MV-4-11 (cell line): ENCODE measurements at regions not wholly inside any gene's neighbourhood (a gene's known extent, or its start where the extent isn't known, plus 50 kb on each side); places are given as distances from the start of the nearest gene placed in this dataset.

ENCODE experiments used
- DNase-seq: peaks from one replicate; lab custom pipeline; 2025; lab: John Stamatoyannopoulos, UW

DNA sequence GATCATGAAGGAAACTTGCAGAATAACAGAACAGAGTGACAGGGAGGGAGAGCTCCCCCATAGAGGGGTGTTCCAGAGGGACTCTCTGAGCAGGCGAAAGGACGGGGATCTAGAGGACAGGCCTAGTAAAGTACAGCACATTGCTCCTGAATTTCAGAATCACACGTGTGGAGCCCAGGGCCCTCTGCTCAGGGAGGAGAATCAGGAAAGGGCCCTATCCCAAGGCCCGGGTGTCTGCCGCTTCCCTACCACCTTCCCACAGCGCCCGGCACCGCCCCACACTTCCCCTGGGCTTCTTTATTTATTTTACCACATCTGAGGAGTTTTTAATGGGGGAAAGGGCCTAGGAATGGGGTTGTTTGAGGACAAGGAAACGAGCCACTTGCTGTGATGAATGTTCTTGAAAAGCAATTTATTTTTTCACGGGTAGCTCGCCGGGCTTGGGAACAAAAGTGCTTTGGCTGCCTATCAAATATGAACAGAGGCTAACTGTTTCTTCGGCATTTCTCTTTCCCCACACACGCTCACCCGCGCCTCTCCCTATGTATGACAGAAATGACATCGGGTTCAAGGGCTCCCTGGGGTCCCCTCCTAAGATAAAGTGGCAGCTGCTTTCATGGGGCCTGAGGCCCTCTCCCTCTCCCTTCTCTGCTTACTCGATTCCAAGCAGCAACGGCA lies 79.3 kb upstream of the GLI2 start:
- DNase-seq: no peak

DNA sequence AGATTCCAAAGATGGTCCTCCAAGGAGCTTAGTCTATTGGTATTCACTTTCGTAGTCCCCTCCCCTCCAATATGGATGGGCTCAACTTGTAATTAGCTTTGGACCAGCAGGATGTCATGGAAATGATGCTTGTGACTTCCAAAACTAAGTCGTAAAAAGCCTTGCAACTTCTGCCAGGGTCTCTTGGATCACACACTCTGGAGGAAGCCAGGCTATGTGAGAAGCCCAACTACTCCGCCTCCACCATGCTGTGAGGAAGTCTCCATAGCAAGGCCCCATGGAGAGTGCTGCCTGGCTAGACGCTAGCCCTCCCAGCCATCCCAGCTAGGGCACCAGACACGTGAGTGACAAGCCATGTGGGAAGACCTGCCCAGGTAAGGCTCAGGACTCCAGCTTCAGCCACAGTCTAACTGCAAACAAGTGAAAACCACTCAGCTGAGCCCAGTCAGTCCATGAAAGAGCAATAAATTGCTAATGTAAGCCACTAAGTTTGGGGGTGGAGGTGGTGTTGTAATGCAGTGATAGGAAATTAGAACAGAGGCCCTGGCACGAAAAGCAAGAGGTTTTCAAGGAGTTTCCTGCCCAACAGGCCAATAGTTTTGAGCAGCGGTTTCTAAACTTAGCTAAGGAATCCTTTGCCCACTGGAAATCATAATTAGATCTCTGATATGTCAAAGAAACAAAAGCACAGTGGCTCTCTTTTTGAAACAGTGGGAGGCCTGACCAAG lies 77.5 kb upstream of the GLI2 start:
- no peak for DNase-seq

DNA sequence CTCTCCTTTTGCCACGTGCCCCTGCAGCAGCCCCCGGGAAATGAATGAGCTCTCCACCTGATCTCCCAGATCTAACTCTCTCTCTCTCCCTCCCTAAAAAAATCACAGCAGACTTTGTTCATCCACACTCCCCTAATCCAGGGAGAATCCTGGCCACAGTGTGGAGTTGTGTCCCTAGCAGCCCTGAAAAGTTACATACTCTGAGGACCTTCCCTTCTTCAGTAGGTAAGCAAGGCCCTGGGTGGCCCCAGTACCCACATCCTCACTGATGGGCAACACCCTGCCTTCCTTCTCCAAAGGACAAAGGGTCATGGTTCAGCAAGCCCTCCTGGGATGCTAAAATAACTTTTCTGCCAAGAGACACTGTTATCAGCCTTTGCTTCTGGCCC lies 76.9 kb upstream of the GLI2 start:
- no peak for DNase-seq

DNA sequence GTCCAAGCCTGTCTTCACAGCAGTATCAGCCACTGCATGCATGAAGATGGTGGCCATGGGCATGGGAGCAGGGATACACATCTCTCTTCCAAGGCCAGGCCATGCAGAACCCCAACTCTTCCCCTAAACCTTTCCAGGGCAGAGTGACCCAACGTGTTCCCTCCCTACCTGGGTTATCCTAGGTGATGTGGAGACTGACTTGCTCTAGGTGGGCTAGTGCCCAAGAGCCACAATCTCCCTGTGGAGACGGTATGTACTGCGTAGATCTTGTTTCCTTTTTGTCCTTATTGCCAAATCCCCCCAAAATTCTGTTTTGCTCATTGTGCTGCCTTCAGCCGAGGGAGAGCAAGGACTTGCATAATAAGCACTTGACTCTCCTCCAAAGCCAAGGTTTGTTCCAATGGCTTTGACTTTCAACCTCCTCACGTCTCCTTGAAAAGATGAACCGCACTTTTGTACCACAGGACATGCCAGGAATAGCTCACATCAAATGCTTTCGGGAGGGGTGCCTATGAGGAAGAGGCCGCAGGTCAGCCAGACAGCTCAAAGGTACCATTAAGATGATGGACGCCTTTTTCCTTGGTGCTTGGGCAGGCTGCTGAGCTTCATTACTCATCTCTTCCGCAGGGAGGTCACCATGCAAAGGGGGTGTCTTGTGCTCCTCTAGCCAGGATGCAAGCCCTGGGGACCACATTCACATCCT lies 76.2 kb upstream of the GLI2 start:
- DNase-seq: no peak

DNA sequence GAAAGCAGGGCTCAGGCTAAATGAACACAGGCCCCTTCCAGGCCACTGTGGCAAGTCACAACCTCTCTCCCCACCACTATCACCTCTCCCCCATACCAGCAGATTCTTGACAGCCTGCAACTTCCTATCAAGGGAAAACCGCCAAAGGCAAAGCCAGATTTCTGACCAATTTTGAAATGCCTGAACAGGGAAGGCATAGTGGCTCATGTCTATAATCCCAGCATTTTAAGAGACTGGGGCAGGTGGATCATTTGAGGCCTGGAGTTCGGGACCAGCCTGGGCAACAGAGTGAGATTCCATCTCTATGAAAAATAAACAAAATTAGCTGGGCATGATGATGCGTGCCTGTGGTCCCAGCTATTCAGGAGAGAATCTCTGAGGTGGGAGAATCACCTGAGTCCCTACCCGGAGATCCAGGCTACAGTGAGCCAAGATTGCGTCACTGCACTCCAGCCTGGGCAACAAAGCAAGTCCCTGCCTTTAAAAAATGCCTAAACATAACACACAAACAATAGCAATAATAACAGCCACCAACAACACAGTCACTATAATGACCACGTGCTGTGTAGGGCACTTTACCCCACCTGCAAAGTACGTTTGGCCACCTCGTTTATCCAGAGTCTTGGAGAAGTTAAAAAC lies 75.5 kb upstream of the GLI2 start:
- DNase-seq: no peak

- no peak for DNase-seq
Observed at GRCh38 chr2:120660771-120661459, 74.8 kb upstream of the GLI2 start.

- DNase-seq: no peak
Observed at GRCh38 chr2:120661551-120661950, 74.1 kb upstream of the GLI2 start.

GRCh38 chr2:120662046-120662445 lies 73.6 kb upstream of the GLI2 start:
- DNase-seq: no peak

GRCh38 chr2:120662746-120663145 lies 72.9 kb upstream of the GLI2 start:
- no peak for DNase-seq

GRCh38 chr2:120666433-120666832 lies 69.2 kb upstream of the GLI2 start:
- DNase-seq: no peak

GRCh38 chr2:120667981-120668380 lies 67.7 kb upstream of the GLI2 start:
- DNase-seq: no peak

DNA sequence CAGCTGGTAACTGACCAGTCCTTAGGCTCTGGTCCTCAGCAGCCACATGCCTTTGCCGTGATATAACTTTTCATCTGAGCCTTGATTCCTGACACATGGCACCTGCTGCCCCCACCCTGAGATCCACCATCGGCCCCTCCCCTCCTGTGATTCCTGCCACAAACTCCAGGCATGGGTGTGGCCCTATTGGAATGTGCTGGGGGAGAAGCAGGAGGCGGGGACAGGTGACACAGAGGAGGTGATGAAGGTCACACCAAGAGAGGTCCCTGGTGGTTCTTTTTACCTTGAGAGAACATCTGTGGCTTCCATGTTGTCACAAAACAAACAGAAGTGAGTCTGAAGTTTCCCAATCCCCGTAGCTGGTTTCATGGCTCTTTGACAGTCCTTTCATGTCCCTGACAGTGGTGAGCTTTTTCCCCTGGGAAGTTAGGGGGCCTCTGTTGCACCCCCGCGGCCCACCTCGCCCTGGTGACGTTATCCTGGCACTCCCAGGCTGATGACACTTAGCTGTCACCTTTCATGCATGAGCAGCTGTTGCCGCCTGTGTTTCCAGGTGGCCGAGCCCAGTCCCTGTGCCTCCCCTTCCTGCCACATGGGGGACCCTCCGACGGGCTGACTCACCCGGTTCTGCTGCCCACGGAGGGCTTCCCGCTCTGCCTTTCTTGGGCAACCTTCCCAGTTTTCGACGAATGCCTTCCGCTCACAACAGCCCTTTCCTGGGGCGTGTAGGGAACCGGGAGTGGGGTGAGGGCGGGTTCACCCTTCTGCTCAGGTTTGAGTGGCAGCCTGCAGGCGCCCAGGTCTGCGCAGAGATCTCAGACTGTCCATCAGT lies 66.3 kb upstream of the GLI2 start:
- peak; percentile 1 for DNase-seq

- DNase-seq: no peak
Observed at GRCh38 chr2:120669971-120670370, 65.7 kb upstream of the GLI2 start.

GRCh38 chr2:120670371-120670770 lies 65.3 kb upstream of the GLI2 start:
- peak; percentile 28 for DNase-seq

DNA sequence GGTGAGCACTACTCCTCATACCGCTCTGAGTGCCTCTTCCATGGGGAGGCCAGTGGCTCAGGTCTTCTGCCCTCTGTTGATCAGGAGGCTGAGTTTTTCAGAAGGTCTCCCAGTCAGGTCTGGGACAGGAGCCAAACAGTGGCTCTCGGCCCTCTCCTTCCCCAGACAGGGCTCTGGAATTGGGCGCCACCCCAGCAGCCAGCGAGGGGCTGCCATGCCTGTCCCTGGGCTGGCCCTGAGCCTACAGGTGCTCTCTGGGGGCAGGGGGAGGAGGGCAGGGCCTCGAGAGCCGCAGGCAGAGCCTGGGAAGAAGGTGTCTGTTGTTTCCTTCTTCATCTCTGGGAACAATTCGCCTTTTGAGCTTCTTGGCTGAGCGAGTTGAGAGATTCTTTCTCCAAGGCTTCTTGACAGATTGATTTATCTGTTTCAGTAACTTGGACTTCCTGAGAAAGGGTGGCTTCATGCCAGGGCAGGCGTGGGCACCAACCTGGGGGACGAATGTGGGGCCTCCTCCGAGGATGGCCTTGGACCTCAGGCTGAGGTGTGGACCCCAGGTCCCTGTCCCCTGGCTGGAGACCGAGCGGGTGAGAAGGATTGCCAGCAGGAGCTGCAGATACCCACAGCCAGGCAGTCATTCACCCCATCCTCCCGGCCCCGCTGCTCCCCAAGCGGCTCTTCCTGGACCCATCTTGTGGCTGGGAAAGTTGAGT lies 64.7 kb upstream of the GLI2 start:
- no peak for DNase-seq

- DNase-seq: peak; percentile 59
Observed at GRCh38 chr2:120672526-120673204, 63.0 kb upstream of the GLI2 start.

DNA sequence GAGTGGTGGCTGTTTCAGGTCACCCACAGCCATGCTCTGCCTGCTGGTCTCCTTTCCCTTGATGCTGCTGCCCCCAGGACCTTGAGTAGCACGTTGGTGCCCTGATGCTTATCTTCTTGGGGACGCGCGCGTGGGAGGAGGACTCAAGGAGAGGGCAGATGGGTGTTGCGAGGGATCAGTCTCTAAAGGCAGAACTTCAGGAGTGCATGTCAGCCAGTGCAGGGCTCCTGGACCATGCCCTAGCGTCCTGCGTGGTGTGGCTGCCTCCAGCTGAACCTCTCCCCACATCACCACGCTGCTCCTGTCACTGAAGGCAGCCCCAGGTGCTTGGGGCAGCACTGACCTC lies 62.5 kb upstream of the GLI2 start:
- DNase-seq: no peak

DNA sequence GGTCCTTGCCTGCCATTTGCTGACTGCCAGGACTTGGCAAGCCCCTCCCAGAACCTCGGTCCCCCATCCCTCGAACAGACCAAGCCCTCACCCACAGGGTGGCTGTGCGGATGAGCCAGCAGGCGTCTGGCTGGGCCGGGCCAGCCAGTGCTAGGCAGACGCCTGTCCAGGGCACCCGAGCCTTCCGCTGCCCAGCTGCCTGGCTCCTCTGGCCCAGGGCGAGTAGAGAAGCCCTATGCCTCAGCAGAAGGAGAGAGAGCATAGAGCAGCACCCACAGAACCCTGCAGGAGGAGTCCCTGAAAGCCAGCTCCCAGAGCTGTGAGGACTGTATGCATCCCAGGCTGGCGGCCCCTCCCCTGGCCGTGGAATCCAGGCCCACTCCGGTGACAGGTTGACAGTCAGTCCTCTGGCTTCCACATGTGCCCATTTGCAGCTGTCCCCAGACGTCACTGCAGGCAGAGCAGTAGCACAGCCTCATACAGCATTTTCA lies 62.1 kb upstream of the GLI2 start:
- no peak for DNase-seq

DNA sequence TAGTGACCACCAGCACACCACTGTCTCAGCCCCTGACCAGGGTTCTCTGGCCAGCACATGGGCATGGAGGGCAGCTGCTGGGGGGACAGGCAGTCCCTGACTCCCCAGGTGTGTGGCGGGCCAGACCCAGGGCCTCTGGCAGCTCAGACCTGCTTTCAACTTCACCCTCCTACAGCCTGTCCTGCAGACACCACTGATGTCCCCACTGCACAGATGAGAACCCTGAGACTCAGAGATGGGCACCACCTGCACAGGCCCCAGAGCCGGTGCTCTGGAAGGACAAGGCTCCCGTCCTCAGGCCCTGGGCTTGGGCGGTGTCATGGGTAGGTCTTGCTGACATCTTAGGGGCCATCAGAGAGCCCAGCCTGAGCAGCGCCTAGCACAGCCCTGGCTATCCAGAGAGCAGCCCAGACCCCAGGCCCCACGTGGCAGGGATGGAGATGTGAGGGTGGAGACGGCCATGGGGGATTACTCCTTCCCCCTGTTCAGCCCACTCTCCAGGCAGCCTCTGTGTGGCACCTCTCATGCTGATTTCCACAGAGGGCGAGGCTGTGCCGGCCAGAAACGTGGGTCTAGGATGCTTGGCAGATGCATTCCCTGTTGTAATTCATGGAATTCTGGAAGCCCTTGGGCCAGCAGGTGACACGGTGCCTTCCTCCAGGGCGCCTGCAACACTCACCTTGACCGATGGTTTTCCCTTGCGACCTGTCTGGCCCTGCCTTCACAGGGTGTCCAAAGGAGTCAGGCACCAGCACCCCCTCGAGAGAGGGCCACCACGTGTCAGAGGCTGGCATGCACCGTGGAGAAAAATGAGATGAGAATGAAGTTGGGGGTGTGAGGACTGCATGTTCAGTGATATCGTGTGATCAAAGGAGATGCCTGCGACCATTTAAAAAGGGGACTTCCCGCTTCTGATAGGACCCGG lies 61.2 kb upstream of the GLI2 start:
- DNase-seq: no peak
